Sigmoid colon (tissue), 4 donors: ENCODE measurements at regions not wholly inside any gene's neighbourhood (a gene's known extent, or its start where the extent isn't known, plus 50 kb on each side); places are given as distances from the start of the nearest gene placed in this dataset.

Experiments
- CTCF ChIP-seq, 4 experiments: fragments of 450-650 bp in 3 of 4; fragments of 200-600 bp in 1 of 4; IDR thresholded peaks; one replicate each; pipeline ENCODE4 v1.5.1; 2016 to 2019; ENCODE audit warnings: antibody characterized with exemption in 4 of 4, mild to moderate bottlenecking in 3 of 4, moderate library complexity in 2 of 4
- EP300 ChIP-seq, 4 donors: sonication (generic); formaldehyde crosslinking; IDR thresholded peaks; one replicate each; pipeline ENCODE4 v1.6.1; 2017; ENCODE audit warnings: antibody characterized with exemption in 4 of 4
- POLR2A ChIP-seq, 2 donors: fragments of 450-650 bp; IDR thresholded peaks; one replicate each; pipeline ENCODE4 v1.6.1; 2016; ENCODE audit warnings: antibody characterized with exemption in 2 of 2, mild to moderate bottlenecking in 2 of 2, moderate library complexity in 2 of 2
- POLR2AphosphoS5 ChIP-seq, 4 donors: sonication (generic); formaldehyde crosslinking; IDR thresholded peaks; one replicate each; pipeline ENCODE4 v1.6.1; 2017; ENCODE audit warnings: antibody characterized with exemption in 4 of 4

- TF ChIP-seq CTCF (IDR thresholded peaks at IDR 0.05) (no peak), POLR2A (IDR thresholded peaks at IDR 0.05) (no peak), POLR2AphosphoS5 (IDR thresholded peaks at IDR 0.05) (no peak), EP300 (IDR thresholded peaks at IDR 0.05) (no peak)
Observed at GRCh38 chr14:66273261-66273832, 212.8 kb upstream of the CCDC196 start.
